K562 (cell line): ENCODE measurements at regions not wholly inside any gene's neighbourhood (a gene's known extent, or its start where the extent isn't known, plus 50 kb on each side); places are given as distances from the start of the nearest gene placed in this dataset.

ENCODE experiments used
- ATAC-seq: fragments of 200-7000 bp; cut with Tn5 transposase; 3 replicates; pipeline ENCODE4 v1.9.1; 2020; ENCODE audit warnings: moderate library complexity
- BruUV-seq: library from RNA; stranded (reverse); fragments of 400-500 nt; replicated peaks from 2 replicates; lab custom pipeline; 2021; lab: Mats Ljungman, UMichigan
- CTCF ChIA-PET: fragments of 300-600 bp; formaldehyde crosslinking; extraction: SDS; loops from one replicate; lab custom pipeline; 2021; ENCODE audit warnings: low intra/inter-chr PET ratio; lab: Yijun Ruan, JAX
- POLR2A ChIA-PET: fragments of 300-600, 350-650 bp; sonication (Branson Sonifier 250); formaldehyde crosslinking; extraction: SDS; loops from one replicate; lab custom pipeline; 2021; ENCODE audit warnings: antibody characterized with exemption, inconsistent platforms; lab: Yijun Ruan, JAX
- DNase-seq, 4 experiments: peaks; one replicate each; pipeline versions ENCODE4 v3.0.0 to v3.0.0-alpha.2; 2011 to 2018; ENCODE audit warnings: low spot score in 3 of 4, mixed read lengths in 3 of 4; ENCODE audit errors: extremely low read depth in 1 of 4
- FAIRE-seq: peaks from 2 replicates; lab custom pipeline; 2011; peaks lifted over from hg19 to GRCh38; lab: Jason Lieb, UNC
- H2AFZ ChIP-seq: 2 replicates; pipeline ENCODE4 v1.6.0; 2011; ENCODE audit warnings: low read depth, low read length, control low read depth, inconsistent platforms
- H3K27ac ChIP-seq: fragments of 200-600 bp; 3 replicates; pipeline ENCODE4 v1.8.0; 2011; ENCODE audit warnings: low read depth, mild to moderate bottlenecking, control low read depth, inconsistent platforms, low read length, moderate library complexity, mixed read lengths; ENCODE audit errors: extremely low read depth
- H3K27me3 ChIP-seq, 2 experiments: fragments of 300-600 bp in 1 of 2; 2 replicates in 1 of 2; 3 replicates in 1 of 2; pipeline versions ENCODE4 v1.6.0 to v1.8.0; 2011; ENCODE audit warnings: inconsistent platforms in 2 of 2, low read length in 2 of 2, mild to moderate bottlenecking in 1 of 2, mixed read lengths in 1 of 2, moderate library complexity in 1 of 2; ENCODE audit not compliant: control insufficient read depth in 2 of 2, insufficient read depth in 2 of 2
- H3K36me3 ChIP-seq: fragments of 300-600 bp; 3 replicates; pipeline ENCODE4 v1.8.0; 2011; ENCODE audit warnings: mild to moderate bottlenecking, low read length, inconsistent platforms; ENCODE audit not compliant: control insufficient read depth, insufficient read depth
- H3K4me1 ChIP-seq, 2 experiments: fragments of 200-600 bp in 1 of 2; replicated peaks in 1 of 2; 2 replicates in 1 of 2; 3 replicates in 1 of 2; pipeline versions ENCODE4 v1.5.1 to v1.8.0; 2011; ENCODE audit warnings: inconsistent platforms in 2 of 2, low read length in 2 of 2, mild to moderate bottlenecking in 1 of 2, mixed read lengths in 1 of 2, moderate library complexity in 1 of 2; ENCODE audit not compliant: control insufficient read depth in 2 of 2, insufficient read depth in 2 of 2
- H3K4me2 ChIP-seq: 2 replicates; pipeline ENCODE4 v1.6.1; 2011; ENCODE audit warnings: low read length, control low read depth, inconsistent platforms, mixed read lengths; ENCODE audit not compliant: insufficient read depth
- H3K4me3 ChIP-seq: fragments of 200-600 bp; sonication (generic), shearing (Covaris generic); 2 replicates; pipeline ENCODE4 v1.5.1; 2016; ENCODE audit warnings: control low read depth, inconsistent platforms
- H3K79me2 ChIP-seq: fragments of 200-600 bp; 3 replicates; pipeline ENCODE4 v1.8.0; 2011; ENCODE audit warnings: low read length, inconsistent platforms; ENCODE audit not compliant: control insufficient read depth, insufficient read depth
- H3K9ac ChIP-seq, 2 experiments: 2 replicates each; pipeline versions ENCODE4 v1.6.0 to v1.6.1; 2011; ENCODE audit warnings: low read depth in 2 of 2, low read length in 2 of 2, control low read depth in 1 of 2, inconsistent platforms in 1 of 2, mild to moderate bottlenecking in 1 of 2, mixed read lengths in 1 of 2; ENCODE audit not compliant: insufficient read depth in 1 of 2
- H3K9me1 ChIP-seq: one replicate; pipeline ENCODE4 v1.6.0; 2011; ENCODE audit warnings: inconsistent platforms, mild to moderate bottlenecking, low read length, moderate library complexity; ENCODE audit not compliant: control insufficient read depth, insufficient read depth
- H3K9me3 ChIP-seq: replicated peaks from 2 replicates; pipeline ENCODE4 v1.5.1; 2011; ENCODE audit warnings: low read depth, low read length, inconsistent platforms; ENCODE audit not compliant: control insufficient read depth, insufficient read depth
- H4K20me1 ChIP-seq: replicated peaks from 2 replicates; pipeline ENCODE4 v1.6.1; 2011; ENCODE audit warnings: low read length, inconsistent platforms, mixed read lengths; ENCODE audit not compliant: control insufficient read depth, insufficient read depth
- ATF4 ChIP-seq: fragments of 450-650 bp; formaldehyde crosslinking; IDR thresholded peaks from 2 replicates; pipeline ENCODE4 v1.4.0; 2022; ENCODE audit warnings: mild to moderate bottlenecking, moderate library complexity
- CBX2 ChIP-seq: fragments of 200-600 bp; sonication (generic); IDR thresholded peaks from one replicate; pipeline ENCODE4 v1.6.1; 2012; ENCODE audit warnings: mild to moderate bottlenecking, low read length, inconsistent platforms; ENCODE audit not compliant: insufficient read depth, poor library complexity, severe bottlenecking
- DPF2 ChIP-seq: fragments of 450-650 bp; IDR thresholded peaks from 2 replicates; pipeline ENCODE4 v1.6.1; 2016
- E2F5 ChIP-seq: sonication (generic); formaldehyde crosslinking; IDR thresholded peaks from 2 replicates; pipeline ENCODE4 v1.8.0; 2022; ENCODE audit warnings: mild to moderate bottlenecking, missing genetic modification reagents
- ERF ChIP-seq: fragments of 450-650 bp; formaldehyde crosslinking; IDR thresholded peaks from 2 replicates; pipeline ENCODE4 v1.4.0; 2020; ENCODE audit warnings: mild to moderate bottlenecking, mixed read lengths
- HMG20B ChIP-seq: fragments of 250-450 bp; sonication (Bioruptor Pico); IDR thresholded peaks from 2 replicates; pipeline ENCODE4 v1.5.0; 2021; ENCODE audit warnings: mild to moderate bottlenecking
- MAFG ChIP-seq: fragments of 450-650 bp; conservative IDR thresholded peaks from 2 replicates; pipeline ENCODE4 v1.6.1; 2016; ENCODE audit warnings: missing genetic modification characterization, missing compliant biosample characterization
- MAFK ChIP-seq: IDR thresholded peaks from 2 replicates; pipeline ENCODE4 v1.6.1; 2011; ENCODE audit warnings: low read length, improper control_type of control experiment
- RB1 ChIP-seq: fragments of 450-650 bp; IDR thresholded peaks from 2 replicates; pipeline ENCODE4 v1.6.1; 2017; ENCODE audit warnings: low read depth, mild to moderate bottlenecking
- RBM39 ChIP-seq: fragments of 200-400 bp; formaldehyde crosslinking; optimal IDR thresholded peaks from 2 replicates; pipeline ENCODE3; 2018; ENCODE audit warnings: low read depth, low read length
- STAT5A ChIP-seq: IDR thresholded peaks from 2 replicates; pipeline ENCODE4 v1.6.1; 2012; ENCODE audit warnings: low read length, inconsistent platforms, borderline replicate concordance
- TAL1 ChIP-seq: fragments of 450-650 bp; IDR thresholded peaks from 2 replicates; pipeline ENCODE4 v1.6.1; 2016; ENCODE audit warnings: mild to moderate bottlenecking
- TEAD1 ChIP-seq, 2 experiments: fragments of 450-650 bp in 1 of 2; sonication (generic) in 1 of 2; formaldehyde crosslinking; IDR thresholded peaks; 2 replicates each; pipeline versions ENCODE4 v1.4.0 to v1.8.0; 2020 to 2022; ENCODE audit warnings: mild to moderate bottlenecking in 2 of 2, missing genetic modification reagents in 1 of 2
- USF2 ChIP-seq: sonication (generic); formaldehyde crosslinking; IDR thresholded peaks from 2 replicates; pipeline ENCODE4 v1.5.0; 2020; ENCODE audit warnings: missing genetic modification reagents
- ZNF431 ChIP-seq: sonication (generic); formaldehyde crosslinking; IDR thresholded peaks from 2 replicates; pipeline ENCODE4 v1.8.0; 2022; ENCODE audit warnings: mild to moderate bottlenecking, missing genetic modification reagents
- ZNF609 ChIP-seq: sonication (generic); formaldehyde crosslinking; IDR thresholded peaks from 2 replicates; pipeline ENCODE4 v1.8.1; 2023; ENCODE audit warnings: missing genetic modification reagents, mild to moderate bottlenecking, borderline replicate concordance
- WGBS: fragments of 100-300 bp; shearing (Covaris generic); methylation state at CpG from one replicate; pipeline ENCODE4 v1.1.6; 2016; ENCODE audit warnings: low coverage, mixed read lengths; ENCODE audit not compliant: insufficient coverage; ENCODE audit errors: missing lambda C conversion rate; 5-methylcytosine and 5-hydroxymethylcytosine counted together
- in situ Hi-C: fragments of 300-500 bp; cut with MboI; formaldehyde crosslinking; loops from 4 replicates; pipeline ENCODE4 v1.15.0; 2018; ENCODE audit warnings: inconsistent platforms, mixed read lengths
- intact Hi-C: fragments of 100-400 bp; cut with micrococcal nuclease; formaldehyde crosslinking; loops from 2 replicates; pipeline ENCODE4 v1.14.2; 2022

GRCh38 chrX:6465756-6466155, 69.2 kb downstream of the VCX3A start:
- H2AFZ ChIP-seq, result no peak overlapping the region
- H3K27ac ChIP-seq, result no peak overlapping the region
- ChIA-PET CTCF (no interaction called here), POLR2A (no interaction called here)
- H3K4me3 ChIP-seq, result no peak overlapping the region
- 0% methylated on average over 2 of the region's 4 CpGs for WGBS
- no TSS peak for BruUV-seq
- no peaks in the 10 kb centered on the region for H4K20me1 ChIP-seq
- H3K9me1 ChIP-seq, result no peaks in the 10 kb centered on the region
- H3K79me2 ChIP-seq, result no peaks in the 10 kb centered on the region
- intact Hi-C loops, result no loop called here
- TF ChIP-seq TEAD1 (CRISPR knock-in tag; IDR thresholded peaks at IDR 0.05) (no peak), TAL1 (no peak), RB1 (no peak), STAT5A (no peak), RBM39 (no peak), ZNF431 (CRISPR knock-in tag) (no peak), ATF4 (CRISPR knock-in tag) (no peak), HMG20B (CRISPR knock-in tag) (no peak), USF2 (CRISPR knock-in tag) (no peak), E2F5 (CRISPR knock-in tag) (no peak), ZNF609 (CRISPR knock-in tag) (no peak), DPF2 (no peak), MAFK (no peak), ERF (CRISPR knock-in tag) (no peak), CBX2 (no peak), MAFG (tag) (no peak)
- H3K36me3 ChIP-seq, result no peaks in the 10 kb centered on the region
- ATAC-seq, result no peak
- H3K9me3 ChIP-seq, result no peaks in the 10 kb centered on the region
- no peaks in the 10 kb centered on the region for H3K4me1 ChIP-seq
- no peak overlapping the region for H3K4me2 ChIP-seq
- no peak for FAIRE-seq
- DNase-seq, result no peak
- H3K27me3 ChIP-seq, result no peaks in the 10 kb centered on the region
- in situ Hi-C loops, result no loop called here
- H3K9ac ChIP-seq, result no peak overlapping the region
